ENCODE measurements at regions not wholly inside any gene's neighbourhood (a gene's known extent, or its start where the extent isn't known, plus 50 kb on each side); places are given as distances from the start of the nearest gene placed in this dataset.

DNA sequence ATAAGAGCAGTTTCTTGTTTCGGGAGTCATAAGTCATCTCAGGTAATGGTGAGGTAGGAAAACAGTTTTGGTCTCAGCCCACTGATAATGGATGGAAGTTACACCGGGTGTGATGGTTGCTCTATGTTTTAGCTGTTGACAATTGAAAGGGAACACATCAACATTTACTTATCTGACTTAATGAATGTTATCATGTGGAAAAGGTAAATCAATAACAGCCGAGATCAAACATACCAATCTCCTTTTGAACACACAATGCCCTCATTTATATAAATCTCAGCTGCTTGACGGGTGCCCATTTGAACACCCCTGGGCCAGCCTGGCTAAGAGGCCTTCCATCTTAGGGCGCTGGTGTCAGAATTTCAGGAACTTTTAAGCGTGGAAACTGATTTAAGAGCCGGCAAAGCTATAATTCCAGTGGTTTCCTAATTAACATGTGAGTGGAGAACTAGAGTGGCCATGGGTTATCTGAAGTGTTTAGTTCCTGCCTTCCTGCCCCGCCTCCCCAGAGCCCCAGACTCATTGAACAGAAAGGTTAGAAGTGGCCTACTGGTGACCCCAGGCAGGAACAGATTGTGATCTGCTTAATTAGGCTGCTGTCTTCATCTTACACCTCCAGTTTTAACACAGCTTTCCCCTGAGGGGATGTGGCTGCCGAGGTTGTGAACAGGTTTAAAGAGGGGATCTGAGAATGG is 572.7 kb downstream of the FGF9 start:
- TF ChIP-seq, protein P1, sequence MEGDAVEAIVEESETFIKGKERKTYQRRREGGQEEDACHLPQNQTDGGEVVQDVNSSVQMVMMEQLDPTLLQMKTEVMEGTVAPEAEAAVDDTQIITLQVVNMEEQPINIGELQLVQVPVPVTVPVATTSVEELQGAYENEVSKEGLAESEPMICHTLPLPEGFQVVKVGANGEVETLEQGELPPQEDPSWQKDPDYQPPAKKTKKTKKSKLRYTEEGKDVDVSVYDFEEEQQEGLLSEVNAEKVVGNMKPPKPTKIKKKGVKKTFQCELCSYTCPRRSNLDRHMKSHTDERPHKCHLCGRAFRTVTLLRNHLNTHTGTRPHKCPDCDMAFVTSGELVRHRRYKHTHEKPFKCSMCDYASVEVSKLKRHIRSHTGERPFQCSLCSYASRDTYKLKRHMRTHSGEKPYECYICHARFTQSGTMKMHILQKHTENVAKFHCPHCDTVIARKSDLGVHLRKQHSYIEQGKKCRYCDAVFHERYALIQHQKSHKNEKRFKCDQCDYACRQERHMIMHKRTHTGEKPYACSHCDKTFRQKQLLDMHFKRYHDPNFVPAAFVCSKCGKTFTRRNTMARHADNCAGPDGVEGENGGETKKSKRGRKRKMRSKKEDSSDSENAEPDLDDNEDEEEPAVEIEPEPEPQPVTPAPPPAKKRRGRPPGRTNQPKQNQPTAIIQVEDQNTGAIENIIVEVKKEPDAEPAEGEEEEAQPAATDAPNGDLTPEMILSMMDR (IDR thresholded peaks at IDR 0.05; ENCODE audit: low read depth, low read length) = no peak
- no peak for DNase-seq (ENCODE audit: low read depth in 2 of 2)
- no peak overlapping the region for H3K4me3 ChIP-seq (replicated peaks in 1 of 2; ENCODE audit: low read depth in 2 of 2, low read length in 2 of 2)

DNA sequence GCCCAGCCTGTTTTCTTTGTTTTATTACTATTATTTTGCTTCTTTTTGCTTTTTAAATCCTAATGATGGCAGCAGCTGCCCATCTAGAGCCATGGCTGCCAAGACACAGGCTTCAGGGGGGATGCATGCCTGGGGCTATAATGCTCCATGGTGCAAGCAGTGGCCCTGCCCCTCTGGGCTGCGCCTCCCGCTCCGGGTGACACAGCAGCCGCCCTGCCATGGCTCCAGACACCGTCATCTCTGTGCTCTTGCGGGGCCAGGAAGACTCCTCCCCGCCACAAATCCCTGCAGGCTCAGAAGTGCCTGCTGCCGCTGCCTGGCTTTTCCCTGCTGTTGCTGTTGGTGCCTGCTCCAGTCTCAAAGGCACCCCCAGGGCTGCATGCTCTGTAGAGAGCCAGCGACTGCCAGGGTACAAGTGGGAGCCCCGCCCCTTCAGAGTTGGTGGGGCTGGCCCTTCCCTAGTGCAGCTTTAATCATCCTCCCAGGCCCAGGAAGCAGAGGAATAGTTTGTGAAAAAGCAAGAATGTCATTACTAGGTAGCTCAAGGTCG is 581.5 kb downstream of the FGF9 start:
- TF ChIP-seq, protein P1 (IDR thresholded peaks at IDR 0.05; ENCODE audit: low read depth, low read length) = no peak
- no peak overlapping the region for H3K4me3 ChIP-seq (replicated peaks in 1 of 2; ENCODE audit: low read depth in 2 of 2, low read length in 2 of 2)
- DNase-seq (ENCODE audit: low read depth in 2 of 2) = no peak

DNA sequence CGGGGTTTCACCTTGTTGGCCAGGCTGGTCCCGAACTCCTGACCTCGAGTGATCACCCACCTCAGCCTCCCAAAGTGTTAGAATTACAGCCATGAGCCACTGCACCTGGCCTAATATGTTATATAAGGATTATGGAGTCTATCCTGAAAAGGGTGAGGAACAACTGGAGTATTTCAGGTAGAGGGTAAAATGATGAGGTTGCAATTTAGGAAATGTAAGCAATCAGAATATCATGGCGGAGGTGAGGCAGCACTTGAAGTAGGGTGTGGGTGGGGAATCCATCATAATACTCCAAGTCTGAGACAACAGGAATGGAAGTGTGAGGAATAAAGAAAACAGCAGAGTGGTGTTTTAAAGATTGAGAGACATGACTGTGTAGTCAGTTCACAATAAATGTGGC is 582.2 kb downstream of the FGF9 start:
- DNase-seq (ENCODE audit: low read depth in 2 of 2) = no peak
- TF ChIP-seq, protein P1 (IDR thresholded peaks at IDR 0.05; ENCODE audit: low read depth, low read length) = no peak
- H3K4me3 ChIP-seq (replicated peaks in 1 of 2; ENCODE audit: low read depth in 2 of 2, low read length in 2 of 2) = no peak overlapping the region

DNA sequence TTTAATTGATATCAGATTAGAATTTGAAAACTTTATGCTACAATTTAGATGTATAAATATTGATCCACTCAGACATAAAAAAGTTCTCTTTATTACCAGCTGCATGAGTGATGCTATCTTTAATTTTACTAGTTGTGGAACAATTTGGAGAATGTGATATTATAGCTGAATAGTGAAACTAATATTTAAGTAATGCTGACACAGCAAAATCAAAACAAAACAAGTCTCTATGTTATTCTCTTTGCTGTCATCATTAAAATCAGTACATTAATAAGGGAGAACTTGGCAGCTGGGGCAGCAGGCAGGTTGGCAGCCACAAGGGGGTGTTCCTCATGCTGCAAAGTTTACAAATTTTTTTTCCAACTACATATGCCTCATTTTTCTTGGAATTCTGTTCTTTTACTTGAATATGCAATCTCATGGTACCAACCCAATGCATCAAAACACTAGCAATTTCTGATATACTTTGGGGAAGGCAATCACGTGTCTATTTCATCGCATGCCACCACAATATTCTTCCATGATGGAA is 585.3 kb downstream of the FGF9 start:
- TF ChIP-seq, protein P1 (IDR thresholded peaks at IDR 0.05; ENCODE audit: low read depth, low read length) = no peak
- H3K4me3 ChIP-seq (replicated peaks in 1 of 2; ENCODE audit: low read depth in 2 of 2, low read length in 2 of 2) = no peak overlapping the region

DNA sequence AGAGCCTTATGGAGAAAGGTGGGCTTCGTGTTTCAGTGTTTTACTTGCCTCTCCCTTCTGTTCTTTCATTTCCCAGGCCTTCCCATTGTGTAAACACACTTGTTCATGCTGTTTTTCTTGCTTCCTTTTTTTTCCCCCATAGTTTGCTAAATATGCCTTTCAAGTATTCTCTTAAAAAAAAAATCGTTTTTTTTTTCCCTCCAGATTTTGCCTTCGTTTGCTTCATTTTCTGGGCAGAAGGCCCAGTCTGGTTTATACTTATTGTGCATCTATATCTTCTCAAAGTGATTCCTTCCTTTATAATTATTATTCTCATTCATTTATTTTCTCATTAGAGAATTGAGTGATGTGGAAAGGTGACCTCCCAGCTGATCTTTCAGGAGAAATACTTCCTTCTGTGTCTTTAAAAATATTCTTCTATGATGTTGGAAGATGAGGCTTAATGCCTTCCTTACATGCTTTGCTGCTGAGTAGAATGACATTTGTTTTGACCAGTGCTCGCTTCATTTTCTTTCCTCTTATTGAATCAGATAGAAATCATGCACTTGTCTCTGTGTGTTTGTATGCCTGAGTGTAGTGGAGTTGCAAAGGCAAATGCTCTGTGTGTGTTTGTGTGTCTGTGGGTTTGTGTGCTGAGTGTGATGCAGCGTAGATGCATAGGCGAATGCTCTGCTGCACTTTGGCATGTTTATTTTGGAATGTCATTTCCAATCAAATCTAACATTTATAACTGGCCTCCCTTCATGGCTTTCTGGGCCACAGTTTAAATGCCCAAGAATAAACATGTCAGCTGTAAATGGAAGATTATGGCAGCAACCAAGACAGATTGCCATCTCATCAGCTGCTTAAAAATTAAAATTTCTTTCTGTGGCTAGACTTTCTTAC is 591.4 kb downstream of the FGF9 start:
- TF ChIP-seq, protein P1 (IDR thresholded peaks at IDR 0.05; ENCODE audit: low read depth, low read length) = no peak
- DNase-seq (ENCODE audit: low read depth in 2 of 2) = no peak
- H3K4me3 ChIP-seq (replicated peaks in 1 of 2; ENCODE audit: low read depth in 2 of 2, low read length in 2 of 2) = no peak overlapping the region

More for the DNA sequence above, 585.3 kb downstream of the FGF9 start:
- no peak for DNase-seq (ENCODE audit: low read depth in 2 of 2)

DNA sequence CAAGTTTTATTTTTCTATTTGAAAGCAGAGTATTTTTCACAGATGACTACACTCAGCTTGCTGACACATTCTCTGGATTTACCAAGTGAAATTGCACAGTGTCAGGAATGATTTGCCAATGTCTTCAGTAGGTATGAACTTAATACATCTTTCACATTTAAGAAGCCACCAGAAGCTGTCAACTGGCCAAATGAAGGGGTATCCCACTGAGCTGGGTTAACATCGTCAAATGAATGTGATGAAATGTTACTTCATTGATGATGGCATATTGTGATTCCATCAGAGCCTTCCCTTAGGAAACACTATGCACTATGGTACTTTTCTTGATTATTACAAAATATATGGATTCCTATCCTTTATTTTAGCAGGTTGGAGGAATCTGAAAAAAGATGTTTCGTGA is 592.3 kb downstream of the FGF9 start:
- no peak overlapping the region for H3K4me3 ChIP-seq (replicated peaks in 1 of 2; ENCODE audit: low read depth in 2 of 2, low read length in 2 of 2)
- TF ChIP-seq, protein P1 (IDR thresholded peaks at IDR 0.05; ENCODE audit: low read depth, low read length) = no peak
- DNase-seq (ENCODE audit: low read depth in 2 of 2) = no peak
